ENCODE measurements at regions not wholly inside any gene's neighbourhood (a gene's known extent, or its start where the extent isn't known, plus 50 kb on each side); places are given as distances from the start of the nearest gene placed in this dataset.
A peak's percentile ranks its signal among the peaks of the same experiment; 100 is the strongest.

DNA sequence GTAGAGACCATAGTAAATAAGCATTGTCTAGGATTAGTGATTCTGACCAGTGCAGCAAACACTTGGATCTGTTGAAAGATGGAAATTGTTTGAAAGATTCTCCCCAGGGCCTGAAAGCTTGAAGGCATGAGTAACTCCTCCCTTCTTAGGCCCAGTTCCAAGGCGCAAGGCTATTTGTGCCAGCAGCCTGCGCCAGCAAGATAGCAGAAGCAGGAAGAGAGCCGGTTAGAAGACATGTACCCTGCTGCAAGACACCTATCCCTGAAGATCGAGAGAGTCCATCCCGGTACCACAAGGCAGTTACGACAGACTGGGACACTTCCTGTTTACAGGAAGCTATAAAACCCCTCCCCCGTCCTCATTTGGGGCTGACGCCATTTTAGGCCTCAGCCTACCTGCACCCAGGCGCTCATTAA, 72.4 kb upstream of the JADE1 start:
- Histone ChIP-seq H3K36me3 (ENCODE audit: insufficient read depth, low read length) (no peaks in the 10 kb centered on the region), H3K27ac (ENCODE audit: low read depth, low read length) (no peak overlapping the region)

DNA sequence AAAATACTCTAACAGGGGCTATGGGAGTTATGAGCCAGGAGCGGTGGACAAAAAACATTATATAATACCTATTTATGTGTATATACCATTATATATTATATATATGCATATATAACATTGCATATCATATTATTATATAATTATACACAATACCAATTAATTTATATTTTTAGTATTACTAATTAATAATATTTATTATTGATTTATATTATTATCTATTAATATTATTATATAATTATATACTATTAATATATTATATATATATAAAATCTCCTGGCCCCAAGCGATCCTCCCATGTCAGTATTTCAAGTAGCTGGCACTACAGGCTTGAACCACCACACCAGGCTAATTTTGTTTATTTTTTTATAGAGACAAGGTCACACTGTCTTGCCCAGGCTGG, 73.8 kb upstream of the JADE1 start:
- Histone ChIP-seq H3K4me1 (ENCODE audit: insufficient read depth, low read length) (no peaks in the 10 kb centered on the region), H3K27ac (ENCODE audit: low read depth, low read length) (no peak overlapping the region), H3K4me2 (ENCODE audit: insufficient read depth, low read length) (no peak overlapping the region), H3K4me3 (ENCODE audit: insufficient read depth, low read length) (no peak overlapping the region), H3K79me2 (ENCODE audit: insufficient read depth, low read length) (no peaks in the 10 kb centered on the region), H2AFZ (ENCODE audit: low read length) (no peak overlapping the region), H3K27me3 (ENCODE audit: insufficient read depth, low read length) (no peaks in the 10 kb centered on the region), H3K9me3 (ENCODE audit: low read depth, low read length) (no peaks in the 10 kb centered on the region), H3K36me3 (ENCODE audit: insufficient read depth, low read length) (no peaks in the 10 kb centered on the region), H4K20me1 (ENCODE audit: insufficient read depth, low read length) (no peaks in the 10 kb centered on the region)
- DNase-seq (ENCODE audit: insufficient read length, low spot score, missing footprints): no peak
- TF ChIP-seq, protein P1, sequence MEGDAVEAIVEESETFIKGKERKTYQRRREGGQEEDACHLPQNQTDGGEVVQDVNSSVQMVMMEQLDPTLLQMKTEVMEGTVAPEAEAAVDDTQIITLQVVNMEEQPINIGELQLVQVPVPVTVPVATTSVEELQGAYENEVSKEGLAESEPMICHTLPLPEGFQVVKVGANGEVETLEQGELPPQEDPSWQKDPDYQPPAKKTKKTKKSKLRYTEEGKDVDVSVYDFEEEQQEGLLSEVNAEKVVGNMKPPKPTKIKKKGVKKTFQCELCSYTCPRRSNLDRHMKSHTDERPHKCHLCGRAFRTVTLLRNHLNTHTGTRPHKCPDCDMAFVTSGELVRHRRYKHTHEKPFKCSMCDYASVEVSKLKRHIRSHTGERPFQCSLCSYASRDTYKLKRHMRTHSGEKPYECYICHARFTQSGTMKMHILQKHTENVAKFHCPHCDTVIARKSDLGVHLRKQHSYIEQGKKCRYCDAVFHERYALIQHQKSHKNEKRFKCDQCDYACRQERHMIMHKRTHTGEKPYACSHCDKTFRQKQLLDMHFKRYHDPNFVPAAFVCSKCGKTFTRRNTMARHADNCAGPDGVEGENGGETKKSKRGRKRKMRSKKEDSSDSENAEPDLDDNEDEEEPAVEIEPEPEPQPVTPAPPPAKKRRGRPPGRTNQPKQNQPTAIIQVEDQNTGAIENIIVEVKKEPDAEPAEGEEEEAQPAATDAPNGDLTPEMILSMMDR (IDR thresholded peaks at IDR 0.05; ENCODE audit: extremely low read depth, low read depth, low read length): no peak

More for the DNA sequence above, 72.4 kb upstream of the JADE1 start:
- Histone ChIP-seq H3K79me2 (ENCODE audit: insufficient read depth, low read length) (no peaks in the 10 kb centered on the region), H3K9me3 (ENCODE audit: low read depth, low read length) (no peaks in the 10 kb centered on the region), H3K4me3 (ENCODE audit: insufficient read depth, low read length) (no peak overlapping the region), H2AFZ (ENCODE audit: low read length) (peak overlapping the region; percentile 11), H3K4me1 (ENCODE audit: insufficient read depth, low read length) (no peaks in the 10 kb centered on the region), H3K4me2 (ENCODE audit: insufficient read depth, low read length) (no peak overlapping the region), H3K27me3 (ENCODE audit: insufficient read depth, low read length) (no peaks in the 10 kb centered on the region), H4K20me1 (ENCODE audit: insufficient read depth, low read length) (no peaks in the 10 kb centered on the region)
- DNase-seq (ENCODE audit: insufficient read length, low spot score, missing footprints): no peak
- TF ChIP-seq, protein P1 (IDR thresholded peaks at IDR 0.05; ENCODE audit: extremely low read depth, low read depth, low read length): no peak

DNA sequence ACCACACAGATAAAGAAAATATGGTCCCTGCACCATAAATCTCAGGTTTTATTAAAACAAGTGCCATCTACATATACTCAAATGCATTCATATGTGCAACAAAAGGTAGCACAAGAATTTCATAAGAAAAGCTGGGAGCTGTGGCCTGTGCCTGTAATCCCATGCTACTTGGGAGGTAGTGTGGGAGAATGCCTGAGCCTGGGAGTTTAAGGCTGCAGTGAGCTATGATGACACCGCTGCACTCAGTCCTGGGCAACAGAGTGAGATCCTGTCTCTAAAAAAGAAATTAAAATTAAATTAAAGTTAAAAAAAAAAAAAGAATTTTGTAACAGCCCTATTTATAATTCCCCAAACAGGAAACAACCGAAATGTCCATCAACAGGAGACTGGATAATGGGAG, 81.3 kb upstream of the JADE1 start:
- H3K27ac ChIP-seq (ENCODE audit: low read depth, low read length): no peak overlapping the region
- no peak for DNase-seq (ENCODE audit: insufficient read length, low spot score, missing footprints)
- H3K4me3 ChIP-seq (ENCODE audit: insufficient read depth, low read length): no peak overlapping the region
- no peaks in the 10 kb centered on the region for H4K20me1 ChIP-seq (ENCODE audit: insufficient read depth, low read length)
- no peaks in the 10 kb centered on the region for H3K36me3 ChIP-seq (ENCODE audit: insufficient read depth, low read length)
- no peak overlapping the region for H3K4me2 ChIP-seq (ENCODE audit: insufficient read depth, low read length)
- H3K9me3 ChIP-seq (ENCODE audit: low read depth, low read length): no peaks in the 10 kb centered on the region
- H3K27me3 ChIP-seq (ENCODE audit: insufficient read depth, low read length): no peaks in the 10 kb centered on the region
- no peak overlapping the region for H2AFZ ChIP-seq (ENCODE audit: low read length)
- H3K4me1 ChIP-seq (ENCODE audit: insufficient read depth, low read length): no peaks in the 10 kb centered on the region
- no peaks in the 10 kb centered on the region for H3K79me2 ChIP-seq (ENCODE audit: insufficient read depth, low read length)
- TF ChIP-seq, protein P1 (IDR thresholded peaks at IDR 0.05; ENCODE audit: extremely low read depth, low read depth, low read length): no peak

DNA sequence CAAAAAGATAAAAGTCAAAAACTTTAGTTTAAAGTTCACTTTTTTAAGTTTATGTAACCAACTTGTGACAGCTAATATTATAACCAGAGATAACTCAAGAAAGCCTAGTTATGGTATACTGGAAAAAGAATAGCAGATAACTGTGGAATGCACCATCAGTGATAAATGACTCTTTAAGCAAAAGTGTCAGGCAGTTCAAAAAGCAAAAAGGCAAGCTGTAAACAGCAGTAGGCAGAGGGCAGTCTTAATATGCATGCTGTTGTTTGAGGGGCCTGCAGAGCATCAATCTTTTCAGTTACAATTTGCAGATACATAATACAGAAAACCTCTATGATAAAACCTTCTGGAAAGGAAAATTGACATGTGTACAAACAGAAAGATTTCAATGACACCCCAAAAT, 81.8 kb upstream of the JADE1 start:
- no peaks in the 10 kb centered on the region for H3K27me3 ChIP-seq (ENCODE audit: insufficient read depth, low read length)
- no peak overlapping the region for H3K27ac ChIP-seq (ENCODE audit: low read depth, low read length)
- no peaks in the 10 kb centered on the region for H3K4me1 ChIP-seq (ENCODE audit: insufficient read depth, low read length)
- H3K9me3 ChIP-seq (ENCODE audit: low read depth, low read length): no peaks in the 10 kb centered on the region
- no peak overlapping the region for H2AFZ ChIP-seq (ENCODE audit: low read length)
- H3K36me3 ChIP-seq (ENCODE audit: insufficient read depth, low read length): no peaks in the 10 kb centered on the region
- no peak overlapping the region for H3K4me3 ChIP-seq (ENCODE audit: insufficient read depth, low read length)
- no peak for DNase-seq (ENCODE audit: insufficient read length, low spot score, missing footprints)
- no peak overlapping the region for H3K4me2 ChIP-seq (ENCODE audit: insufficient read depth, low read length)
- H3K79me2 ChIP-seq (ENCODE audit: insufficient read depth, low read length): no peaks in the 10 kb centered on the region
- H4K20me1 ChIP-seq (ENCODE audit: insufficient read depth, low read length): no peaks in the 10 kb centered on the region
- TF ChIP-seq, protein P1 (IDR thresholded peaks at IDR 0.05; ENCODE audit: extremely low read depth, low read depth, low read length): no peak
